ENCODE measurements at regions not wholly inside any gene's neighbourhood (a gene's known extent, or its start where the extent isn't known, plus 50 kb on each side); places are given as distances from the start of the nearest gene placed in this dataset.
A peak's percentile ranks its signal among the peaks of the same experiment; 100 is the strongest.

DNA sequence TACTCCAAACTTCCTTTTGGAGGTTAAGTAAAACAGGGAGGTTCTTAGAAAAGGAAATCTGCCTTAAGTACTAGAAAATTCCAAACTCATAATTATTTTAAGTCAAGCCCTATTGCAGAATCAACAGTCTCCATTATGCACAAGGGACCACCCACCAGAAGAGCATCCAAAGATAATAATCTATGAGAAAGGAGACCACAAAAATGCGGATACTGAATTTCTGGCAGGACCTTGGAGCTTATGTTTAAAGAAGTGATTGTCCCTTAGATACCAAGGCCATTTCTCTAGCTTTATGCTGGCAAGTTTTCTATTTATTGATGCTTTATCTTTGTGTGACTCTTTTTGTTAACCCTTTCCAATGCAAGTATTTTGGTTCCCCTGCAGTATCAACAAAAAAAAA lies 404.0 kb upstream of the MMADHC start:
- DNase-seq, result peak; percentile 82

GRCh38 chr2:149990965-149991364 lies 403.4 kb upstream of the MMADHC start:
- DNase-seq, result no peak

- DNase-seq, result peak; percentile 80
Observed at GRCh38 chr2:149989447-149990063, 402.0 kb upstream of the MMADHC start.

- DNase-seq, result no peak
Observed at GRCh38 chr2:149988361-149988760, 400.8 kb upstream of the MMADHC start.

DNA sequence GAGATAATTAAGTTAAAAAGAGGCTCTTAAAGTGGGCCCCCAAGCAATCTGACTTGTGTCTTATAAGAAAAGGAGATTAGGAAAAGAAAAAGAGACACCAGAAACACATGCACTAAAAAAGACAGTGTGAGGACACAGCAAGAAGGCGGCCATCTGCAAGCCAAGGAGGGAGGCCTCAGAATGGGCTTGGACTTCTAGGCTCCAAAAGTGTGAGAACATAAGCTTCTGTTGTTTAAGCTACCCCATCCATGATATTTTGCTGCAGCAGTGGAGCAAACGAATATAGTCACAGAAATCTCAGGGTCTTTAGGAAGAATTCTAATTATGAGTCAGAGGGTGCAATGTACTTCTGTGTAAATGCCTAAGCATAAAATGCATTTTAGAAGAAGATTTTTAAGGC lies 399.3 kb upstream of the MMADHC start:
- no peak for DNase-seq

DNA sequence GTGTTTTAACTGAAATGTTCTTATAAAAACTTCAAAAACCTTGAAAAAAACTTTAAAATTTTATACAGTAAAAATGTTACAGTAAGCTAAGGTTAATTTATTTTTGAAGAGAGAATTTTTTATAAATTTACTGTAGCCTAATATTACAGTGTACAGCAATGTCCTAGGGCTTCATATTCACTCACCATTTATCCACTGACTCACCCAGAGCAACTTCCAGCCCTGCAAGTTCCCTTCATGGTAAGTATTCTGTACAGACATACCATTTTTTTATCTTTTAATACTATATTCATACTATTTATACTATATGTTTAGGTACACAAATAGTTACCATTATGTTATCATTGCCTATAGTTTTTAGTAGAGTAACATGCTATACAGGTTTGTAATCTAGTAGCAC lies 396.7 kb upstream of the MMADHC start:
- DNase-seq, result no peak

- DNase-seq, result peak; percentile 37
Observed at GRCh38 chr2:149972066-149972465, 384.5 kb upstream of the MMADHC start.

DNA sequence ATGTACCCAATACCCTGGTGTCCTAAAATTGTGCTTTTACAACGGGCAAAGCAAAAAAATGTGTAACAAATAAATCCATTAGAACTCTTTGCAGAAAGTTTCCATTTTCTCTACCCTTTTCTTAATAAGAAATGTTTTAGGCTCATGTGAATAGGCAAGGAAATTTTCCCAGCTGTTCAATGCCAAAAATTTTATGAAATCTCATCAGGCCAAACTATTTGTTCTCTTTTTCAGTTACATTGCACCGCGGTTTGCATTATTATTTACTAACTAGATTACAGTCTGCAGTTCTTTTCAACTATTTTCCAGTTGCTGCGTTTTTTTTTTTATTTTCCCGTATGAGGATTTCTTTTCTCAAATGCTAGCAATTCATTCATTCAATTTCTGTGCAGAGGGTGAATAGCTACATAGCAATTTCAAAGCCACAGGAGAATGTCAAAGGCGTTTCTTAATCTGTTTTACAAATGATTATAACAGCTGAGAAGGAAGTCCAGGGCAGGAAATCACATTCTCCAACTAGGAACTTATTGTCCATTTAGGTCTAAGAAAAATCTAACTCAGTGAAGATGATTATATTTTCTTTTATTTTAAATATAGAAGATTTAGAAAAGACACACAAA lies 367.5 kb upstream of the MMADHC start:
- peak; percentile 2 for DNase-seq

DNA sequence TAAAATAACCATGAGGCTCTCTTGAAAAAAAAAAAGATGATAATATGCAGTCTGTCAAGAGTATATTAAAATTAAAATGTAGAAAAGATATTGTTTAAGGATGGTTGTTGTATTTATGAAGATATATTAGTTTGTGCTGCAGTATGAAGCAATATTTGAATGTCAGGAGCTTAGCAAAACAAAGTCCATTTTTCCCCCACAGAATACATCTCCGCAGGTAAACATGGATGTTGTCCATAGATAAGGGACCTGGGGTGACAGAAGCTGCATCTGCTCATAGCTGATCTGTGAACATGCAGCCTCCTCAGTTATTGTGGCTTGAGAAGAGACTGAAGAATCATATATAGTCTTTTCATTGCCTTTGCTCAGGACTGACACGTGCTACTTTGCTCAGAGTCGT lies 366.1 kb upstream of the MMADHC start:
- no peak for DNase-seq

- no peak for DNase-seq
Observed at GRCh38 chr2:149931486-149931885, 343.9 kb upstream of the MMADHC start.

GRCh38 chr2:149928011-149928410 lies 340.4 kb upstream of the MMADHC start:
- no peak for DNase-seq

DNA sequence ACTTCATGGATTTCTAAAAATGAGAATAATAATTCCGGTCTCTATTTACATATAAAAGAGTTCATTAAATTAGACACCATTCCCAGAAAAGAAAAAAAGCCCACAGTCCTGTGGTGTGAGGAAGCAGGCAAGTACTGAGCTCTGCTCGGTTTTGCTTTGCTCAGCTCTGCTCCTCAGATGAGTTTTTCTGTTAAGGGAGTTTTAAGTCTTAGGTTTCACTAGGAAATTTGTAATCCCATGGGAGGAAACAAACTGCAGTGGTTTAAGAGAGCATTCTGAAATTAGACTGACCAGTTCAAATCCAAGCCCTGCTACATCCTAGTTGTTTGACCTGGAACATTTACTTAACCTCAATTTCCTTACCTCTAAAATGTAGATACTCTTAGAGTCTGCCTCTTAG lies 338.6 kb upstream of the MMADHC start:
- DNase-seq, result peak; percentile 8

GRCh38 chr2:149924549-149925213 lies 337.1 kb upstream of the MMADHC start:
- peak; percentile 46 for DNase-seq

DNA sequence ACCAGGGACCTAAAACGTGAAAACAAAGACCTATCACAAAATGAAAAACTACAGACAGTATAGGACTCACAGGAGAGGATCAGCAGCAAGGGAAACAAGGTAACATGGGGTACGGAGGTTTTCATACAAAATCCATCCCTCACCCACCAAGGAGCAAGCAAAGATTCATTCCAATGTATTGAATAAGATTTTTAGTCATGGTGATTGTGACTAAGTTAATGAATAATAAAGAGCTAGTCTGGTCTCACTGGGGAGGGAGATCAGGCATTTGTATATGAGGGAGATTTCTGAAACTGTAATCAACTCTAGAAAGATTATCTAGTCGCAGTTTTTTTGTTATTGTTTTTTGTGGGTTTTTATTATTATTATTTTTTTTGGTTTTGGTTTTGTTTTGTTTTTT lies 336.5 kb upstream of the MMADHC start:
- peak; percentile 53 for DNase-seq

- no peak for DNase-seq
Observed at GRCh38 chr2:149921911-149922616, 334.5 kb upstream of the MMADHC start.

DNA sequence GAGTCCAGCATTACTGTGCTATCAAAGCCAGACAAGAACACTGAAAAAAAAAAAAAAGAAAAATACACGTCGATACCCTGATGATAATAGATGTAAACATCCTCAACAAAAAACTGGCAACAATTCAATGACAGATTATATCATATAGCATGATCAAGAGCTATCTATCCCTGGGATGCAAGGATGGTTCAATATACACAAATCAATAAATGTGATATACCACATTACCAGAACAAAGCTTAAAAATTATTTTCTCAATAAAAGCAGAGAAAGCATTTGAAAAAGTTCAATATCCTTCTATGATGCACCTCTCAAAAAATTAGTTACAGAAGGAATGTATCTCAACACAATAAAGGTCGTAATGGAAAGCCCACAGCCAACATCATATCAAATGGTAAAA lies 332.8 kb upstream of the MMADHC start:
- no peak for DNase-seq

- no peak for DNase-seq
Observed at GRCh38 chr2:149915151-149915550, 327.6 kb upstream of the MMADHC start.

DNA sequence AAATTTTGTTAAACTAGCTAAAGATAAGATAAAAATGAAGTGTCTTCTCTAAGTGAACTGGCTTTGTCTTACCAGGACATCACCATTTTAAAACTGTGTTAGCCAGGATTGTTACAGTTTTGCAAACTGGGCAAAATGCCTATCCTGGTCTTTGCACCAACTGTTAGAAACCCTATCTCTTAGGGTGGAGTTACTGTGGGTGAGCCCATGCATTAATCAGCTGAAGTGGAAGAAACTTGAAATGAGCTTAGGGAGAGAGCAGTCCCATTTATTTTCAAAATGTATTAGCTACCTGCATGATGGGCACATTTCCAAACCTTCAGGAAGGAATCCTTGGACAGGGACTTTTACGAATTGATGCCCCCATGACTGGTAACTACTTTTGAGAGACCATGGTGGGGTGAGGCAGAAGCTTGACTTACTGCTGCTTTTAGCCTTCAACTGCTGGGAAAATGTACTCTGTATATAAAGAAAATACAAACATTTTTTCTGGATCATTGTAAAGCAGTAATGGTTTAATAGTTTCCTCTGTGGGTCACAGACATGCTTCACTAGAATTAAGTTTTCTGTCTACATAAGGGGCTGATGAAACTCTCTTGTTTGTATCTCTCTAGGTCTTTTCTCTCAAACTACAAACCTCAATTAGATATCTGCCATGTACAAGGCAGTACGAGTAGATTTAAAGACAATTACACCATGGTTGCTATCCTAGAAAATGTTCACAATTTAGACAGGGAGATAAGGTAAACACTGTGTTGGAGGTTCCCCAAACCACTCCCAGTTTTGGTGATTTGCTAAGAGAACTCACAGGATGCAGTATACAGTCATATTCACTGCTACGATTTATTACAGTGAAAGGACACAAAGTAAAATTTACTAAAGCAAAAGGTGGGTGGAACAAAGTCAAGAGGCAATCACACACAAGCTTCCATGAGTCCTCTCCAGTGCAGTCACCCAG lies 321.4 kb upstream of the MMADHC start:
- DNase-seq, result no peak

DNA sequence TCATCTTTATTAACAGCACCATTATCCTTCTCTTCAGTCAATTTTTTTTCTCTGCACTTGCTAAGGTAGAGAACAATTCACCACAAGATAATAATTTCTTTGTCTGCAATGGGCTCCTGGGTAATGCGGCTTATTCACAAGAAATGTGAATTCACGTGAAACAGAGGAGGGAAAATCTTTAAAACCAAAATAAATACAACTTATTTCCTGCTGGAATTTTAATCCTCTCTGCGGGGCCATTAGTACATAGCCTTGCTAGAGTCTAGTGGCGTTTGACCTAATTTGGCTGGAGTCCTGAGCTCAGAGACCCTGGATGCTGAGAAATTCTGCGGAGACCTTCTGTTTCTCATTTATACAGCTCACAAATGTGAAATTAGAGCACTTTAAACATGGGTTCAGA lies 319.3 kb upstream of the MMADHC start:
- DNase-seq, result no peak

DNA sequence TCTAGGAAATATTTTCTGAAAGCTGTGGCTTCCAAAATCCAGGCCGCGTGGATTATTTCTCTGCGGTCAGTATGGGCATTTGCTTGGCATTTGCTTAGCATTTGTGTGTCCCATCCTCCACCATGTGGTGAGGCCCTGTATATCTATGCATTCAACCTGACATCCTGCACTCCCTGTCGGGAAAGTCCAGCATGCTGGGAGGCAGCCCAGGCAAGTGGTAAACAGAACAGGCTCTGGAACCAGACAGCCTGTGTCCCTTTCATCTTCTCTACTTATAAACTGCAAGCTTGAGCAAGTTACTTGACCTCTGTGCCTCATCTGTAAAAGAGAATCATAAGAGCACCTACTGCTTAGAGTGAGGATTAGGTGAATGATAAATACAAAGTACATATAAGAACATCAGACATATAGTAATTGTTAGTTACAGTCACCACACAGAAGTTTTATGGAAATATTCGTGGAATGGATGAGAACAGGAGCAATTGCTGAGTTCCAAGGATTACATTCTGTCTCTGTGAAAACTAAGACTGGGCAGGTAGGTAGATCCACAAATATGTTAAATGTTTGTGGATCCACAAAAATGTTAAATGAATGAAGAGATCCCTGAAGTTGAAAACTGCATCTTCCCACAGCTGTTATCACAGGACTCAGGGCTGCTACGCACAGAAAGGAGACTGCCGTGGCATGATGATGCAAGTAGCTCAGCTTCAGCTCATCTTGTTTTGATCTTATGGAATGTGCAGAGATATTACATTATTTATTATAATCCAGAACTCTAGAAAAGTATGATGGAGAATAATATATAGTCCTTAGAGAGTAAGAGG lies 317.0 kb upstream of the MMADHC start:
- DNase-seq, result peak; percentile 31

DNA sequence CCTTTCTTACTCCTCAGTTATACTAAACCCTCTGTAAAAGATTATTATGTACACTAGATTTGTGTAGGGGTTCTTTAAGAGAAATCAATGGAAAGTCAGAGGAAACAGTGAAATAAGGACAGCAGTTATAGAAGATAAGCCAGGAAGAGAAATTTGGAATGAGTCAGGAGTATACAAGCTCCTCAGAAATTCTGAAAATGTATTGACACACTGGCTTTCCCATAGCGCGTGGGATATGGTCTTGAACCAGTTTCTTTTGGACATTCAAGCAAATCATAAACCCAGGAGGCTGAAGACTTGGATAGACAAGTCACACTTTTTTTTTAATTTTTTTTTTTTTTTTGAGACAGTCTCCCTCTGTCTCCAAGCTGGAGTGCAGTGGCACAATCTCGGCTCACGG lies 316.1 kb upstream of the MMADHC start:
- DNase-seq, result peak; percentile 32

GRCh38 chr2:149902081-149902480 lies 314.5 kb upstream of the MMADHC start:
- DNase-seq, result no peak

All from fibroblast of upper back skin (primary cell).